ENCODE measurements at regions not wholly inside any gene's neighbourhood (a gene's known extent, or its start where the extent isn't known, plus 50 kb on each side); places are given as distances from the start of the nearest gene placed in this dataset.

- no peak for TF ChIP-seq POLR2A (IDR thresholded peaks at IDR 0.05)
- TF ChIP-seq POLR2AphosphoS5 (IDR thresholded peaks at IDR 0.05): no peak
These were observed 281.7 kb downstream of the MTERF1 start for GRCh38 chr7:91598791-91599190.

Measured in gastroesophageal sphincter (tissue), 2 donors.